HG03520 (cell line): ENCODE measurements at regions not wholly inside any gene's neighbourhood (a gene's known extent, or its start where the extent isn't known, plus 50 kb on each side); places are given as distances from the start of the nearest gene placed in this dataset.
"Not testable (repeated sequence)": the region's sequence is repeated elsewhere in the genome, so short reads cannot be mapped to it uniquely, and the experiment has no call there.

Source experiments
- ATAC-seq: cut with Tn5 transposase; IDR thresholded peaks from one replicate; pipeline ENCODE4 v1.9.1; 2021; ENCODE audit warnings: mild to moderate bottlenecking, moderate library complexity; ENCODE audit not compliant: unreplicated experiment

DNA sequence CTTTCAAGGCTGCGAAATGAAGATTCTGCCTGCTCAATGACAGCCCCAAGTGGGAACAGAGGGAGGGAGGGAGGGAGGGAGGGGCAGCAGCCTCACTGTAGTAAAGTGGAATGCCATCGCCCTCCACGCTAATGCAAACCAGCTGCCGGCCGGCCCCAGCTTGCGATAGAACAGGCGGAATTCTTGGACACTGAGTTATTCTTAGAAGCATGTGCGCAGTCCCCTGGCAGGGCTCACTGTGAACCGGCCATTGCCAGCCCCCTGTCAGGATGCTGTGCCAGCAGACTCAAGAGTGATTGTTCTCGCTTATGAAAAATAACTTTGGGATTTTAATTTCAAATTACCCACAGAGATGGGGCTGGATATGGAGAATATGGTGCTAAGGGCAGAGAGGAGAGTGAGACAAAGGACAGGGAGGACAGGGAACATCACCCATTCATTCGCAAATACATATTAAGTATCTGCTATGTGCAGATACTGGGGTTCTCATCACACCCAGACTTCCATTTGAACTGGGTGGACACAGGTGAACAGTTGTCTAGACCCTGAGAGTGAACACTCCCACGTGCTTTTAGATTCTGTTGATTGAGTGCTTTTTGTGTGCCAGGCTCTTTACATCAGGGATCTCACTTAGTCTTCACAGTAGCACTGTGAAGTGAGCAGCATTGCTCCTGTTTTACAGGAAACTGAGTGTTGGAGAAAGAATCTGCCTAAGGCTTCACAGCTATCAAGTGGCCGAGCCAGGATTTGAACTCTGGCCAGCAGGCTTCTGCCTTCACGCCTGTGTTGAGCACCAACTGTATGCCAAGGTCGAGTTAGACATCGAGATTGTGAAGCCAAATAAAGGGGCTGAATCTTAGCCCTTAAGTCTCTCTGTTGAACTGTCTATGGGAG lies 192.9 kb downstream of the C12orf75 start:
- no peak for ATAC-seq

DNA sequence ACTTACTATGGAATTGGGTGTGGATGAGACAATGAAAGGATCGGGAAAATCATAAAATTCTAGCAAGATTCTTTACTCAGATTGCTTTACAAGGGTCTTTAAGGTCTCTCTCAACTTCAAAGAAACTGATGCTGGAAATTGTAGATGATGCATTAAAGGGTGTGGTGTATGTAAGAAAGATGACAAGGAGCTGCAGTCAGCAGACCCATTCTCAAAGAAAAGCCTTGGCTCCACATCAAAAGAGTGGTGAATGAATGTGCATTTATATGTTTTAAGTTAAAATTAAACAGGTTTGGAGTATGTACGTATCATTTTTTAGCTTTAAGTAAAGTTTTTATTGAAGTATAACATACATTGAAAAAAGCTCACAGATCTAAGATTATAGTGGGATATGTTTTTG lies 194.5 kb downstream of the C12orf75 start:
- no peak for ATAC-seq

DNA sequence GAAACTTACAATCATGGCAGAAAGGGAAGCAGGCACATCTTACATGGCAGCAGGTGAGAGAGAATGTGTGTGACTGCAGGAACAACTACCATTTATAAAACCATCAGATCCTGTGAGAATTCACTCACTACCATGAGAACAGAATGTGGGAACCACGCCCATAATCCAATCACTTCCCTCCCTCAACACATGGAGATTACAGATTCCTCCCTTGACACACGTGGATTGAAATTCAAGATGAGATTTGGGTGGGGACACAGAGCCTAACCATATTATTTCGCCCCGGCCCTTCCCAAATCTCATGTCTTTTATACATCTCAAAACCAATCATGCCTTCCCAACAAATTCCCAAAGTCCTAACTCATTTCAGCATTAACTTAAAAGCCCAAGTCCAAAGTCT lies 203.6 kb downstream of the C12orf75 start:
- ATAC-seq = no peak

DNA sequence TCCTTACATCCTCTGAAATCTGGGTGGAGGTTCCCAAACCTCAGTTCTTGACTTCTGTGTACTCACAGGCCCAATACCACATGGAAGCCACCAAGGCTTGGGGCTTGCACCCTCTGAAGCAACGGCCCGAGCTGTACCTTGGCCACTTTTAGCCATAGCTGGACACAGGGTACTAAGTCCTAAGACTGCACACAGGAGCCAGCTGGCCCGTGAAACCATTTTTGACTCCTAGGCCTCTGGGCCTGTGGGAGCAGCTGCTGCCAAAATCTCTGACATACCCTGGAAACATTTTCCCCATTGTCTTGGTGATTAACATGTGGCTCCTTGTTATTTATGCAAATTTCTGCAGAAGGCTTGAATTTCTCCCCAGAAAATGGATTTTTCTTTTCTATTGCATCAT lies 204.5 kb downstream of the C12orf75 start:
- ATAC-seq = not testable (repeated sequence)

DNA sequence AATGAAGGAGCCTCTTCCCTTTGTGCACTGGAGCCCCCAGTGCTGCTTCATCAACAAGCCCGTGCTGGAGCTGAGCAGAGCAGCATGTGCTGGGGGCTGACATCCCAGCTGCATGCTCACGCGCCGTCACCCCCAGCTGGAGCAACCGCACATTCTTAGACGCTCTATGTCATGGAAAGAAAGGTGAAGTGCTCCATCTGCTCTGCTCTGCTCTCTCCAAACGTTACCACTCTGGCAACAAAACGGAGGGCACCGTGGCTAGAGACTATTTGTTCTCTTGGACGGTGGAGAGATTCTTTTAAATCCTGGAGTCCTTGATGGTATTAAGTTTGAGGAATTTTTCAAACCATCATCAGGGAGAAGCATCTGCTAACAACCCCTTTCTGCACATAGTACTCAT lies 208.4 kb downstream of the C12orf75 start:
- no peak for ATAC-seq

DNA sequence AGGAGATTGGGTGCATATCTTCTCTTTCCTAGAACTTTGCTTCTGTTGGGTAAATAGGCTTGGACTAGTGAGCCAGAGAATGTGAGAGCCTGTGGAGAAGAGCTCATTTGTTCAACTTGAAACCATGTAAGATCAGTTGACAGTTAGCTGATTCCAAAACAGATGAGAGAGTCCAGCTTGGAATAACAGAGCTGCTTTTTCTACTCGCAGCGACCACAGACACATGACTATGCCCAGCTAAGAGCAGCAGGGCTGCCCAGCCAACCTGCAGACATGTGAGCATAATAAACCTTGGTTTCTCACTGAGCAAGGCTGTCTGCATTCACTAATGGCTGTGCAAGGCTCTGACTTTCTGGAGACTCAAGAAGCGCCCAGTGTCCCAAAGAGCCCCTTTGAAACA lies 209.2 kb downstream of the C12orf75 start:
- ATAC-seq = no peak

DNA sequence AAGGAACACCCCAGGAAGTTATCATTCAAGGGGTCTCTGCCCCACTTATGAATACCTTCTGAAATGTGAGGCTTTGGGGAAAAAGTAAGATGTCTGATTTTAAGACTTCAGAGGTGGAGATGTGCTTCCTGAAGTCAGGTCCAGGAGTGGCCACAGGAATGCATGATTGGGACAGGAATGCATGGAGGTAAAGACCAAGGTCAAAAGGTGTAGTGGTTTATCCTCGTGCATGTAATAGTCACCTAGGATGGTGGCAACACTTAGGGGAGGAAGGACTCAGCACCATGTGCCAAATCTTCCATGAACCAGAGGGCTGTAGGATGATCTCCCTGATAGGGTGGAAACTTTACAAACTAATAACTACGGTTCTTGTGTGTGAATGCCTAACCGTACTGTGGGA lies 217.3 kb downstream of the C12orf75 start:
- ATAC-seq = no peak

DNA sequence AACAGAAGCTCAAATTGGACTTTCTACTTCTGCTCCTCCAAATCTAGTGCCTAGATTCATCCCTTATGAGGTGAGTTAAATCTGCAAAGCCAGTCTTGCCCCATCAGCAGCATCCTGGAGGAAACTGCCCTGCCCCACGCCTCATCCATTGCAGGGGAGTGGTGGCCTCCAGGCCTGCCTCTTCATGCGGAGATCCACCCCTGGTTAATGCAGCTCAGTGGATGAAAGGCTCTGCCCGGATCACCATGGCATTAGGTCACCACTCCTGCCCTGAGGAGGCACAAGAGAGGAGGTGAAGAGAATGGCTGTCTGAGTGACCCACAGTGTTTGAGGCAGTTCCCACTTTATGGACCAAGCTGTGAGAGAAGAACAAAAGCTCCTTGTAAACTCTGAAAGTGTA lies 218.1 kb downstream of the C12orf75 start:
- ATAC-seq = no peak

DNA sequence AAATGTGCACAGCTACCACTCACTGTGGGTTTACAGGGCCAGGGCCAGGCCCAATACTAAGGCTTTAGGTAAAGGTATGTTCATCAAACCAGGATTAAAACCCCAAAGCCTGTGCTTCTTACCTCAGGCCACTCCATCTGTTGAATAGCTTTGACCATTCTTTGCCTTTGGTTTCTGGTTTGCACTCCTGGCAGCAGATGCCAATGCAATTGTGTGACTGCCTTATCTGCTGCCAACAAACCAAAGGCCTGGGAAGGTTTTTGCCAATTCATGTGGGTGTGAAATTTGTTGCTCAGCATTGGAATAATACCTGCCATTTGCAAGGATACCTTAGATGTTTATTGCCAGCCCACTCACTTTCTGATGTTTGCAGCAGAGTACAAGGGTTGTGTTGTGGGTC lies 221.6 kb downstream of the C12orf75 start:
- ATAC-seq = no peak

DNA sequence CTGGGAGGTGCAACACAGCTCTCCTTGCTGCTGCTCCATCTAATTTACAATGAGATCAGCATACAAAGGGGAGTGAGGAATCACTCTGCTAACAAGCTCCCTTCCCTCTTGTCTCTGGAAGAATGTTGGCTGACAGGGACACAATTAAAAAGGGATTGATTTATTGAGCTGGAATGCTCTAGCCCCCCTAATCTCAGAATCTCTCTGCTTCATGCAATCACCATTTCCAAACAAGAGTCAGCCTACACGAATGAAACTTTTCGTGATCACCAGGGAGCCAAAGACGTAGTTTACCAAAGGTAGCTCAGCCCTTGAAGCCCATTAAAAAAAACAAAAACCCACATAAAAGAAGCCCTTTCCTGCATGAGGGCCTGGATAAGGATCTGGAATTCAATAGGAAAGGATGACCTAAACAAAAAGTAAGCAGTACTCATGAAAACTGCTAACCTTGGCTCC lies 223.8 kb downstream of the C12orf75 start:
- no peak for ATAC-seq

DNA sequence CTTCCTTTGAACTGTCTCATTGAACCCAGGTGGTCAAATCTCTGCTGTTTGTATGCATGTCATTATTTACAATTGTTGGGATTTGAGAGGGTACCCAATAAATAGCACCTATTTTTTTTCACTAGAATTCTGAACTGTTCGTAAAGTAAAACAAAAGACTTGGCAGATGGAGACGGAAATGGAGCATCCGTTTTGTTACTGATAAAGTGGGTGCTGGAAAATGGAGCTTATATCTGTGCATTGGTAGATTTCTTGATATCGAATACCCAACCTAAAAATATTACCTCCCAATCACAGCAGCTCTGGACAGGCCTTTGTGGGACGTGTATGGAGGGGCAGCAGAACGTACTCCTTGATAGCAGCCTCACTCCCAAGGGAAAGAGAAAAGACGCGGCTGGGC lies 224.4 kb downstream of the C12orf75 start:
- no peak for ATAC-seq

DNA sequence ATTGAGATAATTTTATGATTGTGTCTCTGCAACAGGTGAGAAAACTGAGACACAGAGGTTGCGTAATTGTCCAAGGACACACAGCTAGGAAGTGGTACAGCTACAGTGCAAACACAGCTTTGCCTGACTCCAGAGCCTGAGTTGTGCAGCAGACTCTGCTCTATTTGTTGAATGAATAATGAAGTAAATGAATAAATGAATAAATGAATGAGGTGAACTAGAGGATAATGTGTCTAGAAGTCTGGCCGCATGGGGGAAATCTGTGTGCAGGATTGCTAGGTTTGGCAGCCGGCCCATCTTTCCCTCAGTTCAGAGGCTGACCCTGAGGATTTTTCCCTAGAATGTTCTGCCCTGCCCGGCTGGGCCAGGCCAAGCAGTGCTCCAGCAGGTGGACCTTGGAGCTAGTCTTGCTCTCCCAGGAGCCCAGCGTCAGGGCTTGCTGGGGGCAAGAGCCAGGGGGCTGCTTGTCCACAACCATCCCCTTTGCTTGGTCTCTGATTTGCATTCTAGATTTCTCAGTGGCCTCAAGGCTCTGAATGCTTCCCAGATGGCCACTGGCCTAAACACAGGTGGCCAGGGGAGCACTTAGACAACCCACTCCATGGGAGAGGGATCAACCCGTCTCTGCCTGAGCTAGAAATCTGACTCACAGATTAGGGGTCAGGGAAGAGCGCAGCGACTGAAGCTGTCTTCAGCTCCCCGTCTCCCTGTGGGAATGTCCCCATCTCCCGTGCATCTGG lies 225.2 kb downstream of the C12orf75 start:
- no peak for ATAC-seq

DNA sequence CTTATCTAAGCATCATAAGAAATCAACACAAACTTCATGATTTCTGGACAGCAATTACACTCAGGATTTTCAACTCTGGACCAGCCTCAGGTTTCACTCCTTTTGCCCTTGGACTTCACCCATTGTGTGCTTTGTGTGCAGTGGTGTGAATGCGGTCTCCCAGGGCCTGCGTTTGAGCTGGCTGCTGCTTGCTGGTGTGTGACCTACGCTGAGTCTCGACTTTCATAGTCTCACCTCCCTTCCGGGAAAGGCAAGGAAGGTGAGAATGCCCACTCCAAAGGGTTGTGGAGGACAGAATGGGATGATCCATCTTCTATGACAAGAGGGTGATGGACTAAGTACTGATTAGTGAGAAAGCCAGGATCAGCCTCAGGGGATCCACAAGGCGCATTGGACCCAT lies 228.8 kb downstream of the C12orf75 start:
- ATAC-seq = no peak

DNA sequence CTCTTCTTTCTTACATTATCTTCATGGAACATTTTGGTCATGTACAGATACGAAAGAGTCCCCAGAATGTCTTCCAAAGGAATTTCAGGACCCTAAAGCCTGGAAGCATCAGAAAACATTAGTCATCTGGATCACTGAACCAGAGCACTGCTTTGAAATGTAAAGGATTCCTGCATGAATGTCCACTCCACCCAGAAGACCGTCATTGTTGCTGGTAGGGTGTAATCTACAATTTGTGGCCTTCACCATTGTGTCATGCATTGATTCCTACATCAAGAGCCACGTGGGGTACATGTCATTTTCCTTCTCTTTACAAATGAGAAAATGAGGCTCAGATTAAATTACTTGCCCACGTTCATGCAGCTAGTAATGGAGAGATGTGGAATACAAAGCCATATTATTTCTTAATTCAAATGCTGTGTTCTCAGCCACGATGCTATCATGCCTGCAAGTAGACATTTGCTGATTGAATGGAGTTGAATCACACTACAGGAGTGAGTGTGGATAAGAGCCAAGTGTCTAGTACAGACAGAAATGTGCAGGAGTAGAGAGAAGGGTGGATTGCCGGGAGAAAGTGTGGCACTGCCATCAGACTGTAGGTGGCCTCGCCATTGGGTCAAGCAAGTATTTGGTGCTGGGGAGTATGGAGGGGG lies 231.2 kb downstream of the C12orf75 start:
- no peak for ATAC-seq

DNA sequence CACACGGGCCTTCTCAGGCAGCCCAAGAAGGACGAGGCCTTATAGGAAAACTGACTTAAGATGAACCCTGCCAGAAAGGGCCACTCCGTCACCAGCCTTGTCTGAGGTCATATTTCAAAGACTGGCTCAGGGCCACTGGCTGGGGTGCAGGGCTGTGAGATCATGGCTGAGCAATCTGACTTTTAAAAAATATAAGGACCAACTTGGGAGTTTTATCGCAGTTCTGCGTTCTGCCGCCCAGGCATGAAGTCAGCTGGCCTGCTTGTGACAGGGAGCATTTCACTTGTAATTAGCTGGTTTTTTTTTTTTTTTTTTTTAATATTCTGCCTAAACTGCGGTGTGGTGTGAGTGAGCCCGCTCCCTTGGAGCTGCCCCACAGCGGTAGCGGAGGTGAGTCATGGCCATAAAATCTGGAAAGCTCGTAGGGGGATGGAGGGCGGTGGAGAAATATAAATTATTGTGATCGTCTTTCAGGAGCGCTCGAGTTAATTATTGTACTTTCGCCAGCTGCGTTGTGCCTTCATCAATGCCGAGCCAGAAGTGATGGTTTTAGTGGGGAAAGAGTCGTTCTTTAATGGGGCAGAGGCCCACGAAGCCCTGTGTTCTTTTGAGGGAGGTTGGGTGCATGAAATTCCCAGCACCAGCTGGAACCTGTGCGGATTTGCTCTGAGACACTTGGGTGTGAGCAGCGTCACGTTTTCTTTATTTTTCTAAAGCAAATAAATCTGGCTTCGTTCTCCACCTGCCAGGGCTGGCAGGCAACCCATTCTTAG lies 231.9 kb downstream of the C12orf75 start:
- no peak for ATAC-seq

DNA sequence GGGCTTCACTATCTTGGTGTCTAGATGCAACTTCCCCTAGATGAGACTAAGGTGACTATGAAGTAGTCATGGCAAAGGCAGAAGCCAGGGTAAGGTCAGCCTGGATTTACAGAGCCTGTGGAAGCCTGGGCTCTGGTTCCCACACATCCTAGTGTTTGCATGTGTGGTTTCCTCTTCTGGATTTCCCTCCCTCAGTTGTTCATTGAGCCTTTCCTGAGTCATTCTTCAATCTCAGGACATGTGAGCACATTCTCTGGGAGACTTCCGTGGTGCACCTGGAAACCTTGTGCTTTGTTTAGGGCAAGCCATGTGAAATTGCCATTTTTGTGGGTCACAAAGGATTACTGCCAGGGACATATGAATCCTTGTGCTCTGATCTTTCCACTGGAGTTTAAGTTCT lies 236.6 kb downstream of the C12orf75 start:
- no peak for ATAC-seq

DNA sequence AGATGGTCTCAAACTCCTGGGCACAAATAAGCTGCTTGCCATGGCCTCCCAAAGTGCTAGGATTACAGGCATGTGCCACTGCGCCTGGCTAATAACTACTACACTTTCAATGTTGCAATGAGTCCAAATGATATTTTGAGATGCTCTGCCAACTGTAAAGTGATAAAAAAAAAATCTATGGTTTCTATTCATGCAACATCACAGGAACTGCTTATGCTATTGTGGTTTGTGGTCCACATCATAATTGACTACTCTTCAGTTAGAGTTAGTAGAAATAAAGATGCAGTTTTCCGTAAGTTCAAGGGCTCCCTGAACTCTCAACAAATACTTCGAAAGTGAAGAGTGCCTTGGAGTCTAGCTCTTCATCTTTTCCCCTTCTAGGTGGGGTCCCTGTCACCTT lies 239.4 kb downstream of the C12orf75 start:
- ATAC-seq = no peak

DNA sequence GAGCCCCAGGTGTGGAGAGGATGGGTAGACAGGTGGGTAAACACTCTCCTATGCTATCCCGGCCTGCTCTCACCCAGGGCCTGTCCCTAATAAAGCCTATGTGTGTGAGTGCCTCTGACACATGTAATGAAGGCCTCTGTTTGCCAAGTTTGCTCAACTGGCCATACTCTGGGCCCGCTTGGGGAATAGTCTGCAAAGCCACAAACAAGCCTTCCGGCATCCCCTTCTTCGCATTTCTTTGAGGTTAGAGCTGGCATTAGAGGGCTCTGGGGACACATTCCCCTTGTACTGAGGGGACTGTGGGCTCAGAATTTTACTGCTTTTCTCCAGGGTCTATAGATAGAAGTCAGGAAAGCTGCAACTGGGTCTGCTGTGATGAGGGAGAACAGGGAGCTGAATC lies 240.5 kb downstream of the C12orf75 start:
- no peak for ATAC-seq

DNA sequence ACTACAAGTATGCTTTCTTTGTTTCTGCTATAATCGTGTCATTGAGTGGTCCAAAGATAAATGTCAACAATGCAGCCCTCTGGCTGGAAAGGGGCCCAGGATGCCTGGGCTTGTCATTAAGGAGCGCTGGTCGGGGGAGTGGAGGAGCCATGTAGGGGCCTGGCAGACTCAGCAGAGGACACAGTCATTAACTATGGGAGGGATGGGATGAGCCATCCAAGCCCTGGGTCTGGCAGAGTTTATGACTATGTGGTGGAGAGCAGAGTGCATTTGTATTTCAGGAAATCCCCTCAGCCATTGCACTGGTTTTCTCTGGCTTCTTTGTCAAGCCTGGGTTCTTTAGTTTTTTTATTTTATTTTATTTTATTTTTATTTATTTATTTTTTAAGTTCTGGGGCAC lies 243.1 kb downstream of the C12orf75 start:
- no peak for ATAC-seq

DNA sequence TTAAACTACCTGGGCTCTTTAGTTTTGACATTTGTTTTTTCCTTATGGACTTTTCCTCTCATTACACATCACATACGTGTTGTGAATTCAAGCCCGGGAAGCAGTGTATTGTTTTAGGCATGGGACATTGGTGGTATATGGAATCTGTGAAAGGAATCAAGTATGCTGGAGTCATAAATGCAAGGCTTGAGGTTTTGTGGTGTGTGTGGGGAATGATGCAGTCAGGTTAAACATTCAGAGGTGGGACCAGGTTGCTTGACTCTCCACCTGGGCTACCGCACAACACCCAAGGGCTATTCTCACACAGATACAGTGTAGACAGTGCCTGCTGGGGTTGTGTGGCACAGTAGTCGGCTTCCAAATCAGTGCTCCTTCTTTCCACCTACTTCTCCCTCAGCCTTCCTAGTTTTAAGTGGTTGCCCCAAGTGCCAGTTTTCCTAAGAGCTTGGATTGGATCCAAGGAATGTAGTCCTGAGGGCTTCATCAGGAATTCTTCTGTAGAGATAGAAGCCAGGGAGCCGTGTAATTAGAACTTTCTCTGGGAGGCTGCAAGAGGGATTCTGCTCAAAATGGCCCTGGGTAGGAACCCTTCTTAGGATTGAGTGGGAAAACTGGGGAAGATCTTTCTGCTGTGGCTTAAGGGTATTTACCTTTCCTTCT lies 243.7 kb downstream of the C12orf75 start:
- no peak for ATAC-seq
